Common myeloid progenitor, CD34-positive (primary cell): ENCODE measurements at regions not wholly inside any gene's neighbourhood (a gene's known extent, or its start where the extent isn't known, plus 50 kb on each side); places are given as distances from the start of the nearest gene placed in this dataset.

Source experiments
- CTCF ChIA-PET: fragments of 350-600 bp; sonication (Branson Sonifier 250); formaldehyde crosslinking; loops from one replicate; lab custom pipeline; 2021; ENCODE audit warnings: antibody characterized with exemption; lab: Charles Lee
- POLR2A ChIA-PET: fragments of 350-600 bp; sonication (Branson Sonifier 250); formaldehyde crosslinking; loops from one replicate; lab custom pipeline; 2021; ENCODE audit warnings: antibody characterized with exemption; lab: Charles Lee
- DNase-seq, 3 donors: peaks; one replicate each; pipeline versions ENCODE4 v3.0.0 to v3.0.0-alpha.2; 2013
- H3K27ac ChIP-seq, 2 experiments: 1 replicate in 1 of 2; 2 replicates in 1 of 2; pipeline ENCODE4 v1.7.0; 2013; ENCODE audit warnings: inconsistent platforms in 2 of 2, low read length in 2 of 2, mild to moderate bottlenecking in 2 of 2, low read depth in 1 of 2, moderate library complexity in 1 of 2; ENCODE audit not compliant: severe bottlenecking in 2 of 2, insufficient read depth in 1 of 2, poor library complexity in 1 of 2
- H3K27me3 ChIP-seq, 5 experiments: replicated peaks in 2 of 5; 1 replicate in 3 of 5; 2 replicates in 2 of 5; pipeline versions ENCODE4 v1.6.1 to v1.7.0; 2013; ENCODE audit warnings: low read length in 4 of 5, mild to moderate bottlenecking in 2 of 5, moderate library complexity in 2 of 5, inconsistent platforms in 1 of 5; ENCODE audit not compliant: insufficient read depth in 5 of 5, control insufficient read depth in 4 of 5
- H3K36me3 ChIP-seq, 4 experiments: 1 replicate in 2 of 4; 2 replicates in 2 of 4; pipeline versions ENCODE4 v1.6.1 to v1.7.0; 2013; ENCODE audit warnings: low read length in 3 of 4, control low read depth in 1 of 4, mild to moderate bottlenecking in 1 of 4; ENCODE audit not compliant: control insufficient read depth in 4 of 4, insufficient read depth in 4 of 4
- H3K4me1 ChIP-seq, 4 experiments: 1 replicate in 3 of 4; 2 replicates in 1 of 4; pipeline versions ENCODE4 v1.6.1 to v1.7.1; 2013; ENCODE audit warnings: low read length in 3 of 4, mild to moderate bottlenecking in 3 of 4, control low read depth in 1 of 4, inconsistent platforms in 1 of 4, moderate library complexity in 1 of 4; ENCODE audit not compliant: control insufficient read depth in 4 of 4, insufficient read depth in 4 of 4; ENCODE audit errors: control extremely low read depth in 1 of 4
- H3K4me3 ChIP-seq, 7 experiments: 1 replicate in 4 of 7; 2 replicates in 3 of 7; pipeline versions ENCODE4 v1.5.1 to v1.7.0; 2013; ENCODE audit warnings: mild to moderate bottlenecking in 7 of 7, low read length in 6 of 7, moderate library complexity in 6 of 7, inconsistent platforms in 2 of 7, low read depth in 2 of 7, control low read depth in 1 of 7; ENCODE audit not compliant: insufficient read depth in 4 of 7, control insufficient read depth in 1 of 7; ENCODE audit errors: extremely low read depth in 1 of 7
- H3K9me3 ChIP-seq, 5 experiments: 1 replicate in 4 of 5; 2 replicates in 1 of 5; pipeline versions ENCODE4 v1.6.1 to v1.7.1; 2013; ENCODE audit warnings: low read length in 4 of 5, mild to moderate bottlenecking in 2 of 5, inconsistent platforms in 1 of 5, low read depth in 1 of 5, moderate library complexity in 1 of 5; ENCODE audit not compliant: control insufficient read depth in 4 of 5, insufficient read depth in 2 of 5; ENCODE audit errors: control extremely low read depth in 1 of 5
- WGBS: methylation state at CpG from one replicate; pipeline ENCODE4 v1.1.5; 2013; ENCODE audit not compliant: insufficient coverage; 5-methylcytosine and 5-hydroxymethylcytosine counted together

- H3K27me3 ChIP-seq: peaks cover 0 to 2% (median 0%) of the 10 kb centered on the region in 5 experiments
- POLR2A ChIA-PET: no interaction called here
- H3K9me3 ChIP-seq: no peaks in the 10 kb centered on the region
- DNase-seq: no peak
- no peak overlapping the region for H3K4me3 ChIP-seq
- no peaks in the 10 kb centered on the region for H3K36me3 ChIP-seq
- no peaks in the 10 kb centered on the region for H3K4me1 ChIP-seq
- CTCF ChIA-PET: no interaction called here
- no peak overlapping the region for H3K27ac ChIP-seq
- WGBS: 85% methylated on average over 2 of the region's 2 CpGs
Observed at GRCh38 chr16:7031031-7031430, 301.6 kb upstream of the RBFOX1 start.

- Histone ChIP-seq H3K9me3 (no peaks in the 10 kb centered on the region), H3K27me3 (peaks cover 0 to 2% (median 0%) of the 10 kb centered on the region in 5 experiments), H3K36me3 (no peaks in the 10 kb centered on the region), H3K27ac (no peak overlapping the region), H3K4me1 (no peaks in the 10 kb centered on the region), H3K4me3 (no peak overlapping the region)
- ChIA-PET POLR2A (no interaction called here), CTCF (interaction anchor here (0.9 kb wide), 1 partner anchor 15 kb away, joined by 3 read pairs; no protein-coding TSS in a partner anchor)
- DNase-seq: no peak
Observed at GRCh38 chr16:7027401-7027800, 305.2 kb upstream of the RBFOX1 start.

GRCh38 chr16:7026639-7027038 lies 306.0 kb upstream of the RBFOX1 start:
- ChIA-PET POLR2A (no interaction called here), CTCF (interaction anchor here (0.9 to 1.5 kb wide), 3 partner anchors 9 to 22 kb away, joined by 3 to 4 read pairs (median 3); no protein-coding TSS in a partner anchor)
- Histone ChIP-seq H3K27me3 (peaks cover 0 to 2% (median 0%) of the 10 kb centered on the region in 5 experiments), H3K4me1 (no peaks in the 10 kb centered on the region), H3K4me3 (no peak overlapping the region), H3K9me3 (no peaks in the 10 kb centered on the region), H3K27ac (no peak overlapping the region), H3K36me3 (no peaks in the 10 kb centered on the region)
- WGBS: 72% methylated on average over 5 of the region's 6 CpGs
- no peak for DNase-seq

- Histone ChIP-seq H3K9me3 (no peaks in the 10 kb centered on the region), H3K27ac (no peak overlapping the region), H3K4me1 (no peaks in the 10 kb centered on the region), H3K36me3 (no peaks in the 10 kb centered on the region), H3K4me3 (no peak overlapping the region), H3K27me3 (peaks cover 0 to 2% (median 0%) of the 10 kb centered on the region in 5 experiments)
- ChIA-PET POLR2A (no interaction called here), CTCF (interaction anchor here (0.9 to 1.5 kb wide), 3 partner anchors 10 to 26 kb away, joined by 3 to 4 read pairs (median 4); no protein-coding TSS in a partner anchor)
- peak; percentile 16 to 53 (median 35) for DNase-seq
- WGBS: 33% methylated on average over 7 of the region's 7 CpGs
Observed at GRCh38 chr16:7025616-7026190, 306.9 kb upstream of the RBFOX1 start.

GRCh38 chr16:7021653-7022275 lies 310.9 kb upstream of the RBFOX1 start:
- ChIA-PET POLR2A (no interaction called here), CTCF (no interaction called here)
- peaks cover 0 to under 1% (median 0%) of the 10 kb centered on the region in 5 experiments for H3K27me3 ChIP-seq
- no peak overlapping the region for H3K27ac ChIP-seq
- H3K9me3 ChIP-seq: no peaks in the 10 kb centered on the region
- DNase-seq: no peak
- H3K36me3 ChIP-seq: no peaks in the 10 kb centered on the region
- H3K4me1 ChIP-seq: no peaks in the 10 kb centered on the region
- no peak overlapping the region for H3K4me3 ChIP-seq
- 94% methylated on average over 2 of the region's 2 CpGs for WGBS

- Histone ChIP-seq H3K4me1 (no peaks in the 10 kb centered on the region), H3K4me3 (no peak overlapping the region), H3K36me3 (no peaks in the 10 kb centered on the region), H3K27me3 (no peaks in the 10 kb centered on the region), H3K27ac (no peak overlapping the region), H3K9me3 (no peaks in the 10 kb centered on the region)
- ChIA-PET POLR2A (no interaction called here), CTCF (no interaction called here)
- DNase-seq: no peak
- WGBS: 90% methylated on average over 15 of the region's 15 CpGs
Observed at GRCh38 chr16:7017006-7017662, 315.5 kb upstream of the RBFOX1 start.

- no peak overlapping the region for H3K4me3 ChIP-seq
- 83% methylated on average over 6 of the region's 6 CpGs for WGBS
- no peaks in the 10 kb centered on the region for H3K27me3 ChIP-seq
- ChIA-PET CTCF (no interaction called here), POLR2A (no interaction called here)
- no peaks in the 10 kb centered on the region for H3K36me3 ChIP-seq
- no peaks in the 10 kb centered on the region for H3K4me1 ChIP-seq
- H3K9me3 ChIP-seq: no peaks in the 10 kb centered on the region
- no peak overlapping the region for H3K27ac ChIP-seq
- no peak for DNase-seq
Observed at GRCh38 chr16:7014756-7015155, 317.9 kb upstream of the RBFOX1 start.
